Sigmoid colon (tissue), 4 donors: ENCODE measurements at regions not wholly inside any gene's neighbourhood (a gene's known extent, or its start where the extent isn't known, plus 50 kb on each side); places are given as distances from the start of the nearest gene placed in this dataset.

Source experiments
- CTCF ChIP-seq, 4 experiments: fragments of 450-650 bp in 3 of 4; fragments of 200-600 bp in 1 of 4; IDR thresholded peaks; one replicate each; pipeline ENCODE4 v1.5.1; 2016 to 2019; ENCODE audit warnings: antibody characterized with exemption in 4 of 4, mild to moderate bottlenecking in 3 of 4, moderate library complexity in 2 of 4
- EP300 ChIP-seq, 4 donors: sonication (generic); formaldehyde crosslinking; IDR thresholded peaks; one replicate each; pipeline ENCODE4 v1.6.1; 2017; ENCODE audit warnings: antibody characterized with exemption in 4 of 4
- POLR2A ChIP-seq, 2 donors: fragments of 450-650 bp; IDR thresholded peaks; one replicate each; pipeline ENCODE4 v1.6.1; 2016; ENCODE audit warnings: antibody characterized with exemption in 2 of 2, mild to moderate bottlenecking in 2 of 2, moderate library complexity in 2 of 2
- POLR2AphosphoS5 ChIP-seq, 4 donors: sonication (generic); formaldehyde crosslinking; IDR thresholded peaks; one replicate each; pipeline ENCODE4 v1.6.1; 2017; ENCODE audit warnings: antibody characterized with exemption in 4 of 4

GRCh38 chr16:54576785-54577184 is 290.2 kb upstream of the IRX3 start:
- TF ChIP-seq POLR2A (IDR thresholded peaks at IDR 0.05), result no peak
- TF ChIP-seq CTCF (IDR thresholded peaks at IDR 0.05), result no peak
- TF ChIP-seq POLR2AphosphoS5 (IDR thresholded peaks at IDR 0.05), result no peak
- no peak for TF ChIP-seq EP300 (IDR thresholded peaks at IDR 0.05)
